ENCODE measurements at regions not wholly inside any gene's neighbourhood (a gene's known extent, or its start where the extent isn't known, plus 50 kb on each side); places are given as distances from the start of the nearest gene placed in this dataset.
"Not testable (repeated sequence)": the region's sequence is repeated elsewhere in the genome, so short reads cannot be mapped to it uniquely, and the experiment has no call there.

- no peak for DNase-seq
Observed at GRCh38 chr16:16884451-16884850, 505.5 kb downstream of the NPIPA7 start.

- no peak for DNase-seq
Observed at GRCh38 chr16:16887193-16887592, 508.3 kb downstream of the NPIPA7 start.

GRCh38 chr16:16890964-16891363 lies 512.0 kb downstream of the NPIPA7 start:
- DNase-seq = no peak

- no peak for DNase-seq
Observed at GRCh38 chr16:16904601-16905000, 525.7 kb downstream of the NPIPA7 start.

GRCh38 chr16:16905850-16906249 lies 526.9 kb downstream of the NPIPA7 start:
- DNase-seq = no peak

GRCh38 chr16:16907089-16907488 lies 528.1 kb downstream of the NPIPA7 start:
- no peak for DNase-seq

- no peak for DNase-seq
Observed at GRCh38 chr16:16908077-16908476, 529.1 kb downstream of the NPIPA7 start.

GRCh38 chr16:16909126-16909525 lies 530.2 kb downstream of the NPIPA7 start:
- no peak for DNase-seq

GRCh38 chr16:16910666-16911065 lies 531.7 kb downstream of the NPIPA7 start:
- DNase-seq = no peak

- no peak for DNase-seq
Observed at GRCh38 chr16:16915771-16916170, 536.8 kb downstream of the NPIPA7 start.

- no peak for DNase-seq
Observed at GRCh38 chr16:16917191-16917785, 538.3 kb downstream of the NPIPA7 start.

GRCh38 chr16:16923479-16923878 lies 544.5 kb downstream of the NPIPA7 start:
- DNase-seq = no peak

- no peak for DNase-seq
Observed at GRCh38 chr16:16924613-16925012, 545.7 kb downstream of the NPIPA7 start.

- no peak for DNase-seq
Observed at GRCh38 chr16:16925432-16925831, 545.3 kb downstream of the XYLT1 start.

- no peak for DNase-seq
Observed at GRCh38 chr16:16928532-16929109, 542.1 kb downstream of the XYLT1 start.

- no peak for DNase-seq
Observed at GRCh38 chr16:16930309-16931000, 540.3 kb downstream of the XYLT1 start.

GRCh38 chr16:16933861-16934260 lies 536.9 kb downstream of the XYLT1 start:
- no peak for DNase-seq

GRCh38 chr16:16934660-16935059 lies 536.1 kb downstream of the XYLT1 start:
- DNase-seq = no peak

GRCh38 chr16:16935909-16936308 lies 534.9 kb downstream of the XYLT1 start:
- DNase-seq = not testable (repeated sequence)

GRCh38 chr16:16937576-16937975 lies 533.2 kb downstream of the XYLT1 start:
- DNase-seq = no peak

- no peak for DNase-seq
Observed at GRCh38 chr16:16938009-16938408, 532.8 kb downstream of the XYLT1 start.

GRCh38 chr16:16938980-16939379 lies 531.8 kb downstream of the XYLT1 start:
- no peak for DNase-seq

GRCh38 chr16:16940351-16940750 lies 530.4 kb downstream of the XYLT1 start:
- no peak for DNase-seq

- not testable (repeated sequence) for DNase-seq
Observed at GRCh38 chr16:16942849-16943248, 527.9 kb downstream of the XYLT1 start.

- no peak for DNase-seq
Observed at GRCh38 chr16:16945207-16945606, 525.6 kb downstream of the XYLT1 start.
